HPDE6-E6E7 (cell line): ENCODE measurements at regions not wholly inside any gene's neighbourhood (a gene's known extent, or its start where the extent isn't known, plus 50 kb on each side); places are given as distances from the start of the nearest gene placed in this dataset.

Source experiments
- DNase-seq: peaks from one replicate; pipeline ENCODE4 v3.0.0; 2011; ENCODE audit warnings: missing footprints; ENCODE audit errors: extremely low spot score

- no peak for DNase-seq
These were observed 103.3 kb upstream of the FAM9C start for GRCh38 chrX:13147733-13148132.

DNA sequence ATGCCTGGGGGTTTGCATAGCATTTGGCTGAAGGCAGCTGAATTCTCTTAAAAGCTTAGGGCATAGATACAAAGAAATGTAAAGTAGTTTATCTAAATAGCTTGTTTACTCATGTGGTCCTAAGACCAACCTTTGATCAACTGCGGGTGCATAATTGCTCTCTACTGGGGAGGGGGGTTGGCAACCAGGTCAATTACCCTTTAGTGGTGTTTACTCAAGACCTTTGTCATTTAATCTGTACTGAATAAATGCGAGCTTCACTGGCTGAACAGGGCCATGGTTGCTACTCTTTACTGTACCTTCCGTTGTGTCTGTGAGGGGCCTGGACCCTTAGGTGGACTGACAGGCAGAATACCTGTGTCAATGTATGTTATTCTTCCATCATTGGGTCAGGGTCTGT is 102.7 kb upstream of the FAM9C start:
- no peak for DNase-seq

- no peak for DNase-seq
These were observed 100.7 kb upstream of the FAM9C start for GRCh38 chrX:13144927-13145655.

GRCh38 chrX:13142891-13143290 is 98.5 kb upstream of the FAM9C start:
- DNase-seq, result no peak

DNA sequence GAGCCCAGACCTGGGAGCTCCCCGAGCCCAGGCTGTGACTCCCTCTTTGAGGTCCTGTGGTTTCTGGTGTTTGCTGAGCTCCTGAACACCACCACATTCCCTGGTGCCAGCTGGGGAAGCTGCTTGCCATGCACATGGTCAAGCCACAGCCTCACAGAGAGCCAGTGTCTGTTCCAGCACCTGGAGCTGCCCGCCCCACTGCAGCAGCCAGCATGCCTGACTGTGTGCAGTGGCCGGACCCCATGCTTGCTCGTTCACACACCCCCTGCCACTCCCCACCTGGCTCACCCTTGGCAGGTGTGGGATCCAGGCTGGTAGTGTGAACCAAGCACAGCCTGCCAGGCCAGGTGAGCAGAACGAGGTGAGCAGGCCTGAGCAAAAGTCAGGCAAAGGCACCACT is 95.6 kb upstream of the FAM9C start:
- DNase-seq, result no peak

GRCh38 chrX:13131396-13132137 is 87.1 kb upstream of the FAM9C start:
- DNase-seq, result no peak

DNA sequence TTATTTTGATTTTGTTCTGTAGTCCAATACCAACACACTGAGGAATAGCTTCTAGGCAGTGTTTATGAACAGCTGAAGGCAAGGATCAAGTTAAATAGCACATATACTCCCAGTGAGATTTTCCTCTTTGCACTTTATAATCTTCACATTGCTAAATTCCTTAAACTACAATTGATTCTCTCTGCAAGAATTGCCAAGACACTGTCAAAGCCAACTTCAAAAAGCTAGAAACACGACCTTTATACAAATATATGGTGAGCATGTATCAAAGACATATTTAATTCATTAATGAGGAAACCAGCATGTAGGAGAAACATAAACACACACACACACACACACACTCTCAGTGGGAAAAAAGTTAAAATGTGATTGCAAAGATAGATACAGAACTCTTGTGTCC is 86.4 kb upstream of the FAM9C start:
- no peak for DNase-seq

DNA sequence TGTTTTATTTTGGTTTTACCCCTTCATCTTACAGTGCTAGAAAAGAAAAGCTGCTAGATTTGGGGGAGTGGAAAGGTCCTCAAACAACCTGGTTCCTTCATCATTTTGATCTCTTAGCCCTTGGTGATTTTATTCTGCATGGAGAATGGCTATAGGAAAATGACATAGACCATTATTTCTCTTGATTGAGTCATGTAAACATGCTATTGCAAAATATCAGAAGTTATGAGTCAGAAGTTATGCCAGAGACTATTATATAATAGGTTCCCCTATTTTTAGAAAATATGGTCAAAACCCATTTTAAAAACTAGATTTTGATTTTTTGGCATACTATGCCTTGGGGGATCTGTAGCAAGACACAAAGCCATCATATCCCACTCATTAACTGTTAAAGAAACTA is 83.7 kb upstream of the FAM9C start:
- peak; percentile 35 for DNase-seq

DNA sequence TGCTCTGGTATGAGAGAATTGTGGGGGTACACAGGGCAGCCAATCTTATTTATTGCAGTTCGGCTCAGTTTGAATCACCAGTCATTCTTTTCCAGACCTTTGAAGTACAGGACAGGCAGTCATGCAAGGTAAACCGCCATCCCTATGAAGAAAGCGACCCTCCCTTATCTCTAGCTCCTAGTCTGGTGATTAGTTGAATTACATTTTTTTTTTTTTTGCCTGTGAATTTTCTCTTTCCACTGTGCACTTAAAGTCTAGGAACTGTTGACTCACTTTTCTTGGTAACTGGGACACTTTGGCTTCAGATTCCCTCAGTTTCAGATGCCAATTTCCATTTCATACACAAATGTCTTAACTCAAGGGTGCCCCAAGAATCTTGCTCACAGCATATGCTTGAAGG is 82.4 kb upstream of the FAM9C start:
- DNase-seq, result no peak

DNA sequence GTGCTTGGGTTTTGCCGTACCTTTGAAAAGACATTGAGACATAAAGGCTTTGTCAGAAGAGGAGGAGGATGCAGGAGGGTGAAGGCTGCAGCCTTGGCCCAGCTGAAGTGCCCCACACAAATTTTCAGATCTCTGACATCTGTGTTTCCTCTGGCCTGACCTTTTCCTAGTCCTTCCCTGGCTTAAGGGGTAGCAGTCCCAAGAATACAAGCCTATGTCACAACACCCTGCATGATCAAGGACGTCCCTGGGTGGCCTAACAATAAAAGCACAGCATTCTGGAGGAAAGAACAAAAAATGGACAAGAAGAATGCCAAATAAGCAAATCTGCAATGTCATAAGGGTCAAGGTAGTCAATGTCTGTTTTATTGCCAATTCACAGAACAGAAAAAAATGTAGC is 80.8 kb upstream of the FAM9C start:
- DNase-seq, result no peak

DNA sequence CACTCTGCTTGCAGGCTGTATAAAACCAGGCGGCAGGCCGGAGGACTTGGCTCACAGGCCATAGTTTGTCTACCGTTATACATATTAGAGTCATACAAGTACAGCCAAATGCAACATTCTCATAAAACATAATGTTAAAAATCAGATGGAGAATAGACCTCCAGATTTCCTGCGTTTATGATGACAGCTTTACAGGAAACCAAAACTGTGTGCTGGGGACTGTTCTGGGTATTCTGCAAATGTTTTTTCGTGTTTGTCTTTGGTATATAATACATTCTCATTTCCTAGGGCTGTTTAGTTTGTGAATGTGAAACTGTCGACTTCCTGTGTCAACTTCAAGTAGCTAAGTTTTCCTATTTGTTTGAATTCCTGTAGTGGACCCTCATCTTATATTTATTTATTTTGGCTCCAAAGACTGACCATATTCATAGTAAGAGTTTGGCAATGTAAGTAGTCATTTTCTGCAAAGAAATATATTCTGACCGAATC is 79.5 kb upstream of the FAM9C start:
- no peak for DNase-seq

- no peak for DNase-seq
These were observed 78.9 kb upstream of the FAM9C start for GRCh38 chrX:13123247-13123856.

- DNase-seq, result no peak
These were observed 76.7 kb upstream of the FAM9C start for GRCh38 chrX:13121020-13121555.

GRCh38 chrX:13120017-13120416 is 75.6 kb upstream of the FAM9C start:
- DNase-seq, result no peak

DNA sequence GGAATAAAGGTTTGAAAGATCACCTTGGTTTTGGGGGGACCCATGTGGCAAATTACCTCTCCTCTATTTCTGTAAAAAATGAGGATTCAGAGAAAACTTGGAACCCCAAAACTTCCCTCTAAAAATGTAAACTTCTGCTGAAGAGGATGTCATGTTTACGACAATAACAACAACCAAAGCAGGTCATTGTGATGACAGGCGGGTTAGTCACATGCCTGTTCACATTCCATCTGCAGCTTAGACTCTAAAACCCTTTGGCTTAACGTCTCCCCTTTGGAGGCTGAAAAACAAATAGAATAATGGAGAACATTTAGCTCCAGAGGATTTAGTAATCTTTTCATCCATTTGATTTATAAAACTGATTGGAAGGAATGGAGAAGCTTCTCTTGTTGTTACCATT is 75.0 kb upstream of the FAM9C start:
- no peak for DNase-seq

DNA sequence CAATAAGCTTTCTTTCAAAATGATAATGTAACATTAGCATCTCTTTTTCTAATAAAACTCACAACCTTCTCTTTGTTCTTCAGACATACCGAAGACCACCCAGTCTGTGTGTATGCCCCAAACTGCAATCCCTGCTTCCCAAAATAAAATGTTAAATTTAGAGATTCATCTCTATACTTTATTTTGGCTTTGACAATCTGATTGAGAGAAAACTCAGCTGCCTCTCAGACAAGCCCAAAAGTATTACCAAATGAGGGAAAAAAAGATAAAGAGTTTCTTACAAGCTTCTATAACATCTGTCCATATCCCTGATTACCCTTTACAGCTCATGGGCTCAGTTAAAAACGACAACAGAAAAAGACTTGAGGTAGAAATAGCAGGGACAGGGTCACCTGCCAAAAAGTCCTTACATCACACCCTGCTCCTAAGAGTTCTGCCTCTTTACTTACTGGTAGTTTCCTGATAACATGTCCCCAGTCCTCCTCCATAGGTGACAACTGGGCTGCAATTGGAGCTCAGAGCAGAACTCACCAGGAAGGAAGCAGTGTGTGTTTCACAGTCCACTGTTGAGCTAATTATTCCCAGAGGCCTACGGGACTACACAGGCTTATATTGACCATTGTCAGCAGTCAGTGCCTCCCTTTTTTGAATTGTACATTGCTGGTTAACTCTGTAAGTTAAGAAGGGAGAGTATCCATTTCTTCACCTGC is 70.9 kb upstream of the FAM9C start:
- no peak for DNase-seq

DNA sequence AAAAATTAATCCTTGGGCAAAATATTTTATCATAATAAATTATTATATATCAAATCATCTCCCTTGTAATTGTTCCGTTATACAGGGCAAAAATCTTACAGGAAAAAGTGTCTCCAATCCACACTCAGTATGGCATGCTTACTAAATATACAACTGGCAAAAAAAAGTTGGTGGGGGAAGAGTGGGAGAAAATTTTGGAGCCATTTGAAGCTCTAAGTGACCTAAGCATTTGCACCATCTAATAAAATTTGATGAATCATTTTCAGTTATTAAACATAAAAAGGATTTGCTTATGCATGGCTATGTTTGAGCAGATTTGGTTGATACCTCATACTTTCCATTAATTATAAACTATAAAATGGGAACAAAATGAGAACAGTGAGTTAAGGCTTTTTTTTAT is 68.1 kb upstream of the FAM9C start:
- no peak for DNase-seq

GRCh38 chrX:13110433-13111324 is 66.3 kb upstream of the FAM9C start:
- peak; percentile 28 for DNase-seq

GRCh38 chrX:13109817-13110216 is 65.4 kb upstream of the FAM9C start:
- no peak for DNase-seq

GRCh38 chrX:13103914-13104274 is 59.5 kb upstream of the FAM9C start:
- DNase-seq, result no peak
